ENCODE measurements at regions not wholly inside any gene's neighbourhood (a gene's known extent, or its start where the extent isn't known, plus 50 kb on each side); places are given as distances from the start of the nearest gene placed in this dataset.

- DNase-seq, result no peak
Observed at GRCh38 chrX:38856670-38857265, 55.5 kb downstream of the MID1IP1 start.

- no peak for DNase-seq
Observed at GRCh38 chrX:38857736-38858523, 56.7 kb downstream of the MID1IP1 start.

- DNase-seq, result no peak
Observed at GRCh38 chrX:38859602-38860001, 58.3 kb downstream of the MID1IP1 start.

- DNase-seq, result no peak
Observed at GRCh38 chrX:38860106-38861013, 59.1 kb downstream of the MID1IP1 start.

GRCh38 chrX:38861489-38861888 lies 60.2 kb downstream of the MID1IP1 start:
- DNase-seq, result no peak

GRCh38 chrX:38862100-38862499 lies 60.8 kb downstream of the MID1IP1 start:
- DNase-seq, result no peak

GRCh38 chrX:38864165-38864564 lies 62.9 kb downstream of the MID1IP1 start:
- no peak for DNase-seq

- no peak for DNase-seq
Observed at GRCh38 chrX:38868321-38868720, 67.1 kb downstream of the MID1IP1 start.

GRCh38 chrX:38868941-38869401 lies 67.7 kb downstream of the MID1IP1 start:
- no peak for DNase-seq

- DNase-seq, result no peak
Observed at GRCh38 chrX:38870361-38870895, 69.2 kb downstream of the MID1IP1 start.

GRCh38 chrX:38871129-38872029 lies 70.1 kb downstream of the MID1IP1 start:
- no peak for DNase-seq

- no peak for DNase-seq
Observed at GRCh38 chrX:38877366-38877765, 76.1 kb downstream of the MID1IP1 start.

- no peak for DNase-seq
Observed at GRCh38 chrX:38878641-38879340, 77.5 kb downstream of the MID1IP1 start.

GRCh38 chrX:38879631-38880220 lies 78.5 kb downstream of the MID1IP1 start:
- peak; percentile 67 for DNase-seq

- no peak for DNase-seq
Observed at GRCh38 chrX:38880296-38880854, 79.1 kb downstream of the MID1IP1 start.

- no peak for DNase-seq
Observed at GRCh38 chrX:38881066-38881465, 79.8 kb downstream of the MID1IP1 start.

GRCh38 chrX:38881727-38882126 lies 80.5 kb downstream of the MID1IP1 start:
- no peak for DNase-seq

GRCh38 chrX:38882894-38883626 lies 81.8 kb downstream of the MID1IP1 start:
- no peak for DNase-seq

- no peak for DNase-seq
Observed at GRCh38 chrX:38886112-38886511, 84.9 kb downstream of the MID1IP1 start.

GRCh38 chrX:38887222-38887621 lies 86.0 kb downstream of the MID1IP1 start:
- no peak for DNase-seq
